ENCODE measurements at regions not wholly inside any gene's neighbourhood (a gene's known extent, or its start where the extent isn't known, plus 50 kb on each side); places are given as distances from the start of the nearest gene placed in this dataset.

GRCh38 chr4:24252121-24252520 lies 332.2 kb downstream of the DHX15 start:
- Histone ChIP-seq H3K18ac (ENCODE audit: extremely low read depth, low read length) (no peak overlapping the region), H3K27ac (ENCODE audit: low read depth, low read length) (no peak overlapping the region), H3K79me1 (ENCODE audit: low read depth, low read length) (no peaks in the 10 kb centered on the region), H3K4me1 (replicated peaks in 1 of 4; ENCODE audit: control insufficient read depth in 3 of 4, insufficient read depth in 4 of 4, low read length in 3 of 4) (peaks cover 0 to 10% (median 5%) of the 10 kb centered on the region in 4 experiments; a peak in 5 of 7 replicates), H3K4me2 (ENCODE audit: insufficient read depth in 1 of 2, low read depth in 2 of 2, low read length in 2 of 2) (no peak overlapping the region), H4K20me1 (replicated peaks in 1 of 2; ENCODE audit: control insufficient read depth in 1 of 2, insufficient read depth in 2 of 2, low read length in 2 of 2) (no peaks in the 10 kb centered on the region), H2AFZ (ENCODE audit: low read length) (no peak overlapping the region), H2BK120ac (replicated peaks; ENCODE audit: low read depth, low read length) (no peak overlapping the region), H3K79me2 (ENCODE audit: control insufficient read depth in 1 of 2, insufficient read depth in 2 of 2, low read length in 2 of 2) (no peaks in the 10 kb centered on the region), H2AK5ac (ENCODE audit: low read depth, low read length) (no peak overlapping the region), H2BK12ac (ENCODE audit: low read depth, low read length) (no peak overlapping the region), H3K4me3 (ENCODE audit: extremely low read depth in 1 of 4, insufficient read depth in 2 of 4, low read depth in 3 of 4, low read length in 4 of 4) (no peak overlapping the region), H3K4ac (replicated peaks; ENCODE audit: insufficient read length, low read depth, low read length) (no peak overlapping the region), H2BK15ac (ENCODE audit: low read length) (no peak overlapping the region), H3K36me3 (ENCODE audit: control insufficient read depth in 2 of 4, insufficient read depth in 4 of 4, low read length in 3 of 4) (no peaks in the 10 kb centered on the region), H4K8ac (ENCODE audit: extremely low read depth, insufficient read depth, low read length) (no peak overlapping the region), H2BK5ac (ENCODE audit: low read depth, low read length) (no peak overlapping the region), H3K27me3 (replicated peaks in 1 of 4; ENCODE audit: control insufficient read depth in 3 of 4, extremely low read depth in 1 of 4, insufficient read depth in 3 of 4, low read length in 3 of 4) (no peaks in the 10 kb centered on the region), H3K23ac (ENCODE audit: insufficient read length) (no peak overlapping the region), H3K9me3 (ENCODE audit: insufficient read depth in 2 of 2, low read depth in 1 of 2, low read length in 1 of 2) (no peaks in the 10 kb centered on the region), H3K56ac (replicated peaks; ENCODE audit: insufficient read length, low read depth, low read length) (no peak overlapping the region), H4K91ac (replicated peaks; ENCODE audit: insufficient read length, low read length) (no peak overlapping the region), H2BK20ac (ENCODE audit: low read length) (no peak overlapping the region), H3K9ac (replicated peaks in 1 of 4; ENCODE audit: extremely low read depth in 1 of 4, low read depth in 3 of 4, low read length in 3 of 4) (no peak overlapping the region), H3K14ac (ENCODE audit: insufficient read length) (no peak overlapping the region), H3K23me2 (ENCODE audit: low read depth, low read length) (no peaks in the 10 kb centered on the region), H4K5ac (ENCODE audit: insufficient read length, low read depth, low read length) (no peak overlapping the region)
- CTCF ChIA-PET (ENCODE audit: partially characterized antibody): interaction anchor here (0.9 to 4.3 kb wide), 2 partner anchors 11 to 99 kb away, joined by 5 to 17 read pairs; no protein-coding TSS in a partner anchor
- DNase-seq (ENCODE audit: low read depth in 1 of 2, low spot score in 2 of 2): no peak
- POLR2A ChIA-PET (ENCODE audit: partially characterized antibody): no interaction called here
- FAIRE-seq: no peak
- WGBS, 2 experiments (ENCODE audit: extremely low coverage in 1 of 2, insufficient coverage in 1 of 2, insufficient read length in 1 of 2, insufficient replicate concordance in 2 of 2, low coverage in 1 of 2, low lambda C conversion rate in 2 of 2, missing lambda C conversion rate in 1 of 2): 87% methylated on average over 2 of the region's 2 CpGs; no CpG with 5 or more reads in 1 of the 2 experiments
- no peak for TF ChIP-seq HDAC6 (IDR thresholded peaks at IDR 0.05; ENCODE audit: low read depth, low read length)
- TF ChIP-seq TCF12 (IDR thresholded peaks at IDR 0.05; ENCODE audit: low read depth, low read length): no peak
- no peak for TF ChIP-seq SP2 (IDR thresholded peaks at IDR 0.05; ENCODE audit: low read length)
- TF ChIP-seq E2F6 (IDR thresholded peaks at IDR 0.05): no peak
- TF ChIP-seq EP300 (IDR thresholded peaks at IDR 0.05; ENCODE audit: borderline replicate concordance in 1 of 2, low read depth in 2 of 2, low read length in 2 of 2): no peak
- TF ChIP-seq SAP30 (IDR thresholded peaks at IDR 0.05; ENCODE audit: insufficient read depth, insufficient replicate concordance, low read length): no peak
- no peak for TF ChIP-seq TAF7 (optimal IDR thresholded peaks at IDR 0.05; ENCODE audit: borderline replicate concordance, low read depth, low read length)
- no peak for TF ChIP-seq SIN3A (conservative IDR thresholded peaks at IDR 0.05 in 1 of 2, IDR thresholded peaks at IDR 0.05 in 1 of 2; ENCODE audit: low read depth in 1 of 2, low read length in 2 of 2)
- TF ChIP-seq TAF1 (IDR thresholded peaks at IDR 0.05; ENCODE audit: low read depth, low read length): no peak
- no peak for TF ChIP-seq BACH1 (IDR thresholded peaks at IDR 0.05; ENCODE audit: low read length)
- TF ChIP-seq, protein P1, sequence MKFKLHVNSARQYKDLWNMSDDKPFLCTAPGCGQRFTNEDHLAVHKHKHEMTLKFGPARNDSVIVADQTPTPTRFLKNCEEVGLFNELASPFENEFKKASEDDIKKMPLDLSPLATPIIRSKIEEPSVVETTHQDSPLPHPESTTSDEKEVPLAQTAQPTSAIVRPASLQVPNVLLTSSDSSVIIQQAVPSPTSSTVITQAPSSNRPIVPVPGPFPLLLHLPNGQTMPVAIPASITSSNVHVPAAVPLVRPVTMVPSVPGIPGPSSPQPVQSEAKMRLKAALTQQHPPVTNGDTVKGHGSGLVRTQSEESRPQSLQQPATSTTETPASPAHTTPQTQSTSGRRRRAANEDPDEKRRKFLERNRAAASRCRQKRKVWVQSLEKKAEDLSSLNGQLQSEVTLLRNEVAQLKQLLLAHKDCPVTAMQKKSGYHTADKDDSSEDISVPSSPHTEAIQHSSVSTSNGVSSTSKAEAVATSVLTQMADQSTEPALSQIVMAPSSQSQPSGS (IDR thresholded peaks at IDR 0.05; ENCODE audit: low read length): no peak
